ENCODE measurements at regions not wholly inside any gene's neighbourhood (a gene's known extent, or its start where the extent isn't known, plus 50 kb on each side); places are given as distances from the start of the nearest gene placed in this dataset.

- Mint-ChIP-seq H3K9me3 (peaks cover 0 to 3% (median 1%) of the 10 kb centered on the region in 3 donors), H3K27me3 (no peaks in the 10 kb centered on the region), H3K36me3 (no peaks in the 10 kb centered on the region), H3K4me1 (no peaks in the 10 kb centered on the region), H3K27ac (no peak overlapping the region), H3K4me3 (no peak overlapping the region)
Observed at GRCh38 chr2:14358774-14359173, 273.7 kb upstream of the LRATD1 start.

GRCh38 chr2:14363137-14363536 is 269.4 kb upstream of the LRATD1 start:
- no peaks in the 10 kb centered on the region for H3K36me3 Mint-ChIP-seq
- H3K27ac Mint-ChIP-seq, result no peak overlapping the region
- no peaks in the 10 kb centered on the region for H3K4me1 Mint-ChIP-seq
- H3K9me3 Mint-ChIP-seq, result peaks cover 0 to 9% (median 2%) of the 10 kb centered on the region in 3 donors
- H3K4me3 Mint-ChIP-seq, result no peak overlapping the region
- H3K27me3 Mint-ChIP-seq, result no peaks in the 10 kb centered on the region

DNA sequence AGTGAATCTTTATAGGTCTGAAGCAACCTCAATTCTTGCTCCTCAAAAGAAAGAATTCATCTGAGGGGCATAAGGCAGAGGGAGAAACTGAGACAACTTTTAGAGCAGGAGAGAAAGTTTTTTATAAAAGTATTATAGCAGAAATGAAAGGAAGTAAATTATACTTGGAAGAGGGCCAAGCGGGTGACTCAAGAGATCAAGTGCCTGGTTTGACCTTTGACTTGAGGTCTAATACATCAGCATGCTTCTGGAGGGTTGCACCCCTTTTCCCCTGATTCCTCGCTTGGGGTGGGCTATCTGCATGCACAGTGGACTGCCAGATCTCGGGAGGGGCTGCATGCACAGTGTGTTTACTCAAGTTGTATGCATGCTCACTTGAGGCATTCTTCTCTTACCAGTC is 268.5 kb upstream of the LRATD1 start:
- H3K27me3 Mint-ChIP-seq, result no peaks in the 10 kb centered on the region
- no peaks in the 10 kb centered on the region for H3K4me1 Mint-ChIP-seq
- no peak overlapping the region for H3K27ac Mint-ChIP-seq
- no peak overlapping the region for H3K4me3 Mint-ChIP-seq
- H3K9me3 Mint-ChIP-seq, result peaks cover 0 to 9% (median 2%) of the 10 kb centered on the region in 3 donors
- no peaks in the 10 kb centered on the region for H3K36me3 Mint-ChIP-seq

- no peaks in the 10 kb centered on the region for H3K4me1 Mint-ChIP-seq
- H3K27ac Mint-ChIP-seq, result no peak overlapping the region
- no peaks in the 10 kb centered on the region for H3K36me3 Mint-ChIP-seq
- no peak overlapping the region for H3K4me3 Mint-ChIP-seq
- H3K27me3 Mint-ChIP-seq, result peaks cover 1% of the 10 kb centered on the region
- peaks cover 0 to 9% (median 2%) of the 10 kb centered on the region in 3 donors for H3K9me3 Mint-ChIP-seq
Observed at GRCh38 chr2:14364471-14364870, 268.0 kb upstream of the LRATD1 start.

DNA sequence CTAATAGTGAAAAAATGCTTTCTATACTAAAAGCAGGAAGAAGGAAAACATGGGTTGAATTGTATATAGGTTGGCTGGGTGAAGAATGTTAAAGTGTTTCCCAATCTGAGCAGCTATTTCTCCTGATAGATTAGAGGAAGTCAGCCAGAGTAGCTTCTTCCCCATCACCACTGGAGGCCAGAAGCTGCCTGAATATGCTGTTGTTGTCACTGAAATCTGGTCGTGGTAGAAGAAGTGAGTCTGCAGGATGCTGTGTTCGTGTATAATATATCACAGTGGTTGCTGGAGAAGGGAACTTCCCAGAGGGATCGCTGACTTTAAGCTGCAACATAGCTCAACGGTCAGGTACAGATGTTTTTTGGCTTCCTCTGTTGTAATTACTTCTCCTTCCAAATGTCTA is 247.5 kb upstream of the LRATD1 start:
- no peaks in the 10 kb centered on the region for H3K36me3 Mint-ChIP-seq
- peaks cover 0 to 2% (median 1%) of the 10 kb centered on the region in 3 donors for H3K9me3 Mint-ChIP-seq
- no peak overlapping the region for H3K27ac Mint-ChIP-seq
- no peaks in the 10 kb centered on the region for H3K4me1 Mint-ChIP-seq
- no peaks in the 10 kb centered on the region for H3K27me3 Mint-ChIP-seq
- H3K4me3 Mint-ChIP-seq, result no peak overlapping the region

DNA sequence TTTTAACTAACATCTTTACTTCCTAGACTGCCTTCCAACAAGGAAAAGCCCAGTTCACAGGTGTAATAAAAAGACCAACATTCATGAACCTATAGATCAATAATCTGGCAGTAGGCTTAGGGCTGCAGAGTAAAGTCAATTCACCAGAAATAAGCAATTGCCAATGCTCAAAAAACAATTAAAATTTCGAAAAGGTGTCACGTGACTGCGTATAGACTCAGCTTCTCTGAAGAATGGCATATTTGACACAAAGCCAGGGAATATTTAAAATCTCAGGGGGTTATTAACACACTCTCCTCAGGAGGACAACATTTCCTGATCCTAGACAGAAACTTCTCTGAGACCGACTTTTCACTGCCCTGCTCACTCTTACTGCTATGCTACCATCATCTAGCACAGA is 245.2 kb upstream of the LRATD1 start:
- Mint-ChIP-seq H3K4me3 (no peak overlapping the region), H3K27me3 (no peaks in the 10 kb centered on the region), H3K36me3 (no peaks in the 10 kb centered on the region), H3K9me3 (peaks cover 0 to 3% (median 0%) of the 10 kb centered on the region in 3 donors), H3K27ac (no peak overlapping the region), H3K4me1 (no peaks in the 10 kb centered on the region)

DNA sequence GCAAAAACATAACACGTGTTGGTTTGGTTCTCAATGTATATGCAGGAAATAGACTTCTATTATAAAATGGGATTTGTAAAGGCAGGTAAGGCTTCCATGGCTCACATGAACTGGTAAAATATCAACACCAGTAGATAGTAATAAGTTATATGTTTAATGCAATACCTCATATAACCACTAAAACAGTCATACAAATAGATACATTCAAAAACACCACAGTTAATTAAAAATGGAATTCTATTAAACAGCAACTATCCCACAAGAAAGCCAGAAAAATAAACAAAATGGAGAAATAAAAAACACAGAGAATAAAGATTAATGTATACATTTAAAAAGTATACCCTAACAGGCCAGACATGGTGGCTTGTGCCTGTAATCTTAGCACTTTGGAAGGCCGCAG is 243.8 kb upstream of the LRATD1 start:
- Mint-ChIP-seq H3K27me3 (no peaks in the 10 kb centered on the region), H3K4me3 (no peak overlapping the region), H3K36me3 (no peaks in the 10 kb centered on the region), H3K9me3 (peaks cover 0 to 3% (median 3%) of the 10 kb centered on the region in 3 donors), H3K27ac (no peak overlapping the region), H3K4me1 (no peaks in the 10 kb centered on the region)

DNA sequence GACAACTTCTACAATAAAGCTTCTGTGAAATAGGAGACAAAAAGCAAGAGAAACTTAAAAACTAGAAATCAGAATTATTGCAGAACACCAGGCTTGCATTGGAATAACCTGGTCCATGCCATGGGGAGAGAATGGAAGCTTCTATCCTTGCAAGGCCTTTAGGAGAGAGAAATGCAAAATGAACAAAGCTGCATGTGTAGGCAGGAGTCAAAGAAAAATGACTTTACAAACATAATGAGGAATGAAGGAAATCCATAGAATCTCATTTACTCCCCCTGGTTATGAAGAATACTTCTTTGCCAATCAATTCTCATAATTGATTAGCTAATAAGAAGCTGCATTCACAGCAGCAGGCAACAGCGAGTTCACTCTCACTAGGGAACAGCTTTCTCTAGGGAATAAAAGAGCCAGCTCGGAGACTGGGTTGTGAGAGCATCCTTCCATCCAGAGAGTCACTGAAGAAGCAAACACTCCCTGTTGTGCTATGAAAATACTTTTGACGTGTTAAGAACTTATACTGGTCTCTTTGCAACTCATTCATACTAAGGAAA is 235.9 kb upstream of the LRATD1 start:
- no peak overlapping the region for H3K4me3 Mint-ChIP-seq
- no peaks in the 10 kb centered on the region for H3K4me1 Mint-ChIP-seq
- peaks cover 2 to 4% (median 3%) of the 10 kb centered on the region in 3 donors for H3K9me3 Mint-ChIP-seq
- no peaks in the 10 kb centered on the region for H3K27me3 Mint-ChIP-seq
- no peak overlapping the region for H3K27ac Mint-ChIP-seq
- H3K36me3 Mint-ChIP-seq, result no peaks in the 10 kb centered on the region

DNA sequence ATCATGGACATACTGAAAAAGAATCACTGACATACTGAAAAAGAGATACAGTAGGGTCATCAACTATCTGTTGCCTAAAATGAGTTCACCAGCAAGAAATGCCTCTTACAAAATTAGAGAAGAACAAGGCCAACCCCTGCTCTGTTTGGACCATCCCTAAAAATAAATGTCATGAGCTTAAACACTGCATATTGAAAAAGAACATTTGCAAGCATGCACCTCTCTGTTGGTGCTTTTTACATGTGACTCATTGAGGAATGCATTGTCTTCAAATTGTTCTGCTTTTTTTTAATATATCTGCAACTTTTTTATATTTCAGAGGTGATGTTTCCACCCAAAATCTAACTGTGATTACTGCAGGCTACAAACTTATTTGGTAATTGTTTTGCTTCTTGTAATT is 233.9 kb upstream of the LRATD1 start:
- no peak overlapping the region for H3K27ac Mint-ChIP-seq
- H3K9me3 Mint-ChIP-seq, result peaks cover 0 to 4% (median 2%) of the 10 kb centered on the region in 3 donors
- no peak overlapping the region for H3K4me3 Mint-ChIP-seq
- no peaks in the 10 kb centered on the region for H3K36me3 Mint-ChIP-seq
- H3K4me1 Mint-ChIP-seq, result no peaks in the 10 kb centered on the region
- no peaks in the 10 kb centered on the region for H3K27me3 Mint-ChIP-seq

- Mint-ChIP-seq H3K36me3 (no peaks in the 10 kb centered on the region), H3K4me1 (no peaks in the 10 kb centered on the region), H3K9me3 (peaks cover 0 to 4% (median 0%) of the 10 kb centered on the region in 3 donors), H3K27me3 (no peaks in the 10 kb centered on the region), H3K27ac (no peak overlapping the region), H3K4me3 (no peak overlapping the region)
Observed at GRCh38 chr2:14401873-14402272, 230.6 kb upstream of the LRATD1 start.

DNA sequence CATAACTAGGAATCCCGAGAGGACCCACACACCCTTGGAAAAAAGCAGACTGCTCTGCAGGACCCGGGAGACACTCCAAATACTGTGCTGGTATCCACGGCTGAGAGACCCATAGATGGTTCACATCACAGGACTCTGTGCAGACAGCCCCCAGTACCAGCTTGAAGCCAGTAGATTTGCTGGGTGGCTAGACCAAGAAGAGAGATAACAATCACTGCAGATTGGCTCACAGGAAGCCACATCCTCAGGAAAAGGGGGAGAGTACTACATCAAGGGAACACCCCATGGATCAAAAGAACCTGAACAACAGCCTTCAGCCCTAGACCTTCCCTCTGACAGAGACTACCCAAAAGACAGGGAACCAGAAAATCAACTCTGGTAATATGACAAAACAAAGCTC is 223.8 kb upstream of the LRATD1 start:
- no peaks in the 10 kb centered on the region for H3K27me3 Mint-ChIP-seq
- H3K36me3 Mint-ChIP-seq, result no peaks in the 10 kb centered on the region
- no peaks in the 10 kb centered on the region for H3K4me1 Mint-ChIP-seq
- H3K27ac Mint-ChIP-seq, result no peak overlapping the region
- peaks cover 5 to 11% (median 7%) of the 10 kb centered on the region in 3 donors for H3K9me3 Mint-ChIP-seq
- H3K4me3 Mint-ChIP-seq, result no peak overlapping the region

- Mint-ChIP-seq H3K9me3 (peaks cover 5 to 13% (median 12%) of the 10 kb centered on the region in 3 donors), H3K36me3 (no peaks in the 10 kb centered on the region), H3K27me3 (no peaks in the 10 kb centered on the region), H3K4me3 (no peak overlapping the region), H3K27ac (no peak overlapping the region), H3K4me1 (no peaks in the 10 kb centered on the region)
Observed at GRCh38 chr2:14417551-14417950, 215.0 kb upstream of the LRATD1 start.

- Mint-ChIP-seq H3K27me3 (no peaks in the 10 kb centered on the region), H3K27ac (no peak overlapping the region), H3K4me1 (no peaks in the 10 kb centered on the region), H3K9me3 (peaks cover 4 to 12% (median 11%) of the 10 kb centered on the region in 3 donors), H3K4me3 (no peak overlapping the region), H3K36me3 (no peaks in the 10 kb centered on the region)
Observed at GRCh38 chr2:14418115-14418514, 214.4 kb upstream of the LRATD1 start.

GRCh38 chr2:14420851-14421250 is 211.7 kb upstream of the LRATD1 start:
- Mint-ChIP-seq H3K9me3 (peaks cover 1 to 6% (median 3%) of the 10 kb centered on the region in 3 donors), H3K27ac (no peak overlapping the region), H3K36me3 (no peaks in the 10 kb centered on the region), H3K27me3 (no peaks in the 10 kb centered on the region), H3K4me1 (no peaks in the 10 kb centered on the region), H3K4me3 (no peak overlapping the region)

- H3K4me3 Mint-ChIP-seq, result no peak overlapping the region
- H3K4me1 Mint-ChIP-seq, result no peaks in the 10 kb centered on the region
- H3K27ac Mint-ChIP-seq, result no peak overlapping the region
- no peaks in the 10 kb centered on the region for H3K36me3 Mint-ChIP-seq
- no peaks in the 10 kb centered on the region for H3K27me3 Mint-ChIP-seq
- H3K9me3 Mint-ChIP-seq, result peaks cover 1 to 6% (median 3%) of the 10 kb centered on the region in 3 donors
Observed at GRCh38 chr2:14422426-14422825, 210.1 kb upstream of the LRATD1 start.

GRCh38 chr2:14423145-14423906 is 209.2 kb upstream of the LRATD1 start:
- H3K27ac Mint-ChIP-seq, result no peak overlapping the region
- H3K27me3 Mint-ChIP-seq, result no peaks in the 10 kb centered on the region
- no peaks in the 10 kb centered on the region for H3K36me3 Mint-ChIP-seq
- no peaks in the 10 kb centered on the region for H3K4me1 Mint-ChIP-seq
- peaks cover 1 to 6% (median 3%) of the 10 kb centered on the region in 3 donors for H3K9me3 Mint-ChIP-seq
- no peak overlapping the region for H3K4me3 Mint-ChIP-seq

All from IgD-negative memory B cell (primary cell).